ENCODE measurements at regions not wholly inside any gene's neighbourhood (a gene's known extent, or its start where the extent isn't known, plus 50 kb on each side); places are given as distances from the start of the nearest gene placed in this dataset.
"Not testable (repeated sequence)": the region's sequence is repeated elsewhere in the genome, so short reads cannot be mapped to it uniquely, and the experiment has no call there.

DNA sequence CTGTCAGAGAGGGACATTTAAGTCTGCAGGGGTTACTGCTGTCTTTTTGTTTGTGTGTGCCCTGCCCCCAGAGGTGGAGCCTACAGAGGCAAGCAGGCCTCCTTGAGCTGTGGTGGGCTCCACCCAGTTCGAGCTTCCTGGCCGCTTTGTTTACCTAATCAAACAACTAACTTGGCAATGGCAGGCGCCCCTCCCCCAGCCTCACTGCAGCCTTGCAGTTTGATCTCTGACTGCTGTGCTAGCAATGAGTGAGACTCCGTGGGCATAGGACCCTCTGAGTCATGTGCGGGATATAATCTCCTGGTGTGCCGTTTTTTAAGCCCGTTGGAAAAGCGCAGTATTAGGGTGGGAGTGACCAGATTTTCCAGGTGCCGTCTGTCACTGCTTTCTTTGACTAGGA is 216.8 kb upstream of the CDKN2B start:
- DNase-seq = not testable (repeated sequence)

DNA sequence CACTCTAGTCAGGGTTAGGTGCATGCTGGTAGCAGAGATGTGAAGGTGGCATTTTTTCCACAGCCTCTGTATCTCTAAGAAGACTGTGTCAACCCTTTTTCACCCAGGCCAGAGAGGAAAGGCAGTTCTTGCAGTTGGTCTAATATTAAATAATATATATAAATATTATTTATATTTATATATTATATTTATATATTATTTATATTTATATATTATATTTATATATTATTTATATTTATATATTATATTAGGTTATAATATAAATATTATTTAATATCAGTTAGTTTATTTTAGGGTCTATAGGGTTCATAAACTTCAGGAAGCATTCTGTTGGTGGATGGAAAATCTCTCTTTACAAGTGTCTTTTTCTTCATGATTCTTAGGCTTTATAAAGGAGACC is 218.6 kb upstream of the DMRTA1 start:
- no peak for DNase-seq

- peak in 1 of 2 experiments; percentile 7 for DNase-seq
These were observed 218.1 kb upstream of the DMRTA1 start for GRCh38 chr9:22228542-22228941.

DNA sequence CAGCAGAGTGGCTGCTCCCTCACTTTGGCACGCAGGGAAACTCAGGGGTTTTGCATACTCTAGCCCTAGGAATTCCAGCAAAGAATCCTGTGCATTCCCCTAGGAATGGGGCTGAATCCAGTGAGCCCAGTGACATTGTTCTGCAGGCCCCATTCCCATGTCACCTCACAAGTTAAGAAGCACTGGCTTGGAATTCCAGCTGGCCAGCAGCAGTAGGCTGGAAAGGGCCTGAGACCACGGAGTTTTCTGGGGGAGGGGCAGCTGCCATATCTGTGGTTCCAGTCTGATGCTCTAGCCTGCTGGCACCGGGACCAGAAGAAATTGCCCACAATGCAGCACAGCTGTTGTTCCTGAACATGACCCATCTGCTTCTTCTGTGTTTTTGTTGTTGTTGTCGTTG is 217.6 kb upstream of the DMRTA1 start:
- no peak for DNase-seq

DNA sequence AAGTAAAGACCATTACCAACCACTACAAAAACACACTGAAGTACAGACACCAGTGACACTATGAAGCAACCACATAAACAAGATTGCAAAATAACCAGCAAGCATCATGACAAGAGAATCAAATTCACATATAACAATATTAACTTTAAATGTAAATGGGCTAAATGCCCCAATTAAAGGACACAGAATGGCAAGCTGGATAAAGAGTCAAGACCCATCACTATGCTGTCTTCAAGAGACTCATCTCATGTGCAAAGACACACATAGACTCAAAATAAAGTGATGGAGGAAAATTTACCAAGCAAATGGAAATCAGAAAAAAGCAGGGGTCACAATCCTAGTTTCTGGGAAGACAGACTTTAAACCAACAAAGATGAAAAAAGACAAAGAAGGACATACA is 215.3 kb upstream of the DMRTA1 start:
- not testable (repeated sequence) for DNase-seq

GRCh38 chr9:22232971-22233370 is 213.7 kb upstream of the DMRTA1 start:
- DNase-seq = no peak

DNA sequence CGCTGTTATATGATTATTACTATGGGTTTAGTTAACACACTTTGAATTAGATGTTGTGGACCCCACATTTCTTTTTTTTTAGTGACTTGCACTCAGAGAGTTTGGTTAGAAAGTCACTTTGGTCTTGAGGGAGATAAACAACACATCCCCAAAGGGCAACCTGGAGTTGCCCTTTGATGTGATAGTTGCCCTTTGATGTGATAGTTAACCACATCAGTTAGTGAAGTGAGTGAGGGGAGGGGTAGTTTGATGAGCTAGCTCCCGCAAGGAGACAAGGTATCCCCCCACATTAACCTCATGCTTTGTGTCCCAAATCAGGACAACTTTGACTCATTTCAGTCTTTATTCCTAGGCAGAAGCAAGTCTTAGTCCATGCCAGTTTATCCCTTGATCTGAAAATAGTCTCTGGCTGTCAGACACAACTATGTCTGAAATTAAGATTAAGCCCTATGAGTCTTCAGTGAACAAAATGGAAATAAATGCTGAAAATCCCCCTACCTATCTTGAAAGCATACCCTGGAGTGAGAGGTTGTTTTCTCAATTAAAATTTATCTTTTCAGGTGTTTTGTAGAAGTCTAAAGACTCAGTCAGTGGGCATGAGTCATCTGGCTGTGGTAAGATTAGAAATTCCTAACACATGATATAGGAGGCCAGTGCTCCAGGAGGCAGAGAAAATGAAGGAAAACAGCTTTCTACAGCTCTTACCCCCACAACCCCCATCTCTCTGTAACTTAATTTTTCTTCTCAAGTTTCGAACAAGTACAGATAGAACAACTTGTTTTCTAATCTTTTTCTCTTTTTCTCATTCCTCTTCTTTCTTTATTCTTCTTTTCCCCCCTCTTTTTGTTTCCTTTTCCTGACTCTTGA is 208.9 kb upstream of the DMRTA1 start:
- no peak for DNase-seq

- DNase-seq = peak; percentile 16 to 18
These were observed 207.6 kb upstream of the DMRTA1 start for GRCh38 chr9:22238809-22239684.

- no peak for DNase-seq
These were observed 206.0 kb upstream of the DMRTA1 start for GRCh38 chr9:22240619-22241018.

- no peak for DNase-seq
These were observed 205.6 kb upstream of the DMRTA1 start for GRCh38 chr9:22241024-22241423.

GRCh38 chr9:22241611-22242010 is 205.0 kb upstream of the DMRTA1 start:
- DNase-seq = no peak

GRCh38 chr9:22244139-22245011 is 202.2 kb upstream of the DMRTA1 start:
- DNase-seq = peak; percentile 24 to 59

GRCh38 chr9:22255337-22255736 is 191.3 kb upstream of the DMRTA1 start:
- DNase-seq = no peak

GRCh38 chr9:22256381-22256780 is 190.2 kb upstream of the DMRTA1 start:
- DNase-seq = no peak

GRCh38 chr9:22257026-22257816 is 189.4 kb upstream of the DMRTA1 start:
- no peak for DNase-seq

GRCh38 chr9:22265038-22265437 is 181.6 kb upstream of the DMRTA1 start:
- no peak for DNase-seq

DNA sequence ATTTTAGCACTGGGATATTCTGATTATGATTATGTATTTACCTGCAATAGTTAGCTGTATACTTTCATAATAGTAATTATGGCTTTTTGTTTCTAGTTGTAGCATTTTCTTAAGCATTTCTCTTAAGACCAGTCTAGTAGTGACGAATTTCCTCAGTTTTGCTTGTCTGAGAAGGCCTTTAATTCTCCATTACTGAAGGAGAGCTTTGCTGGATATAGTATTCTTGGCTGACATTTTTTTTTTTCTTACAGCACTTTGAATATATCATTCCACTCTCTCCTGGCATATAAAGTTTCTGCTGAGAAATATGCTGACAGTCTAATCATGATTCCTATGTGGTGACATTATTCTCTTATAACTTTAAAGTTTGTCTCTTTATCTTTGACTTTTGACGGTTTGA is 181.1 kb upstream of the DMRTA1 start:
- no peak for DNase-seq

- DNase-seq = no peak
These were observed 172.1 kb upstream of the DMRTA1 start for GRCh38 chr9:22274477-22274876.

DNA sequence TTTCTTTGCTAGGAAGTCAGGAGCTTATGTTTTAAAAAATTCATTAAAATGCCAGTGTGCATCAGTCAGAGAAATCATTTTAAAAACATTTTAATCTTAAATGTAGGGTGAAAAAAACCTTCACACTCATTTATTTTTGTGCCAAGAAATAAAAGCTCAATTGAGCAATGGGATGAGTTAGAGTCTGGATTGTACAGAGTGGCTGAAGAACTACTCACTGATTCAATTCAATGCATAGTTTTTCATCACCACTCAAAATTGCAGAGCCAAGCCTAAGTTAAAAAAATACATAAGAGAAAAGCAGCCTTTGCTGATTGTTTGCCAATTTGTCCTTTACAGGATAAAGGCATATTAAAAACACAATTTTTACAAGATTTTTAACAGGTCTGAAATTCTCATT is 168.2 kb upstream of the DMRTA1 start:
- no peak for DNase-seq

GRCh38 chr9:22279636-22280035 is 167.0 kb upstream of the DMRTA1 start:
- DNase-seq = no peak

- peak in 1 of 2 experiments; percentile 76 for DNase-seq
These were observed 161.6 kb upstream of the DMRTA1 start for GRCh38 chr9:22285066-22285465.

DNA sequence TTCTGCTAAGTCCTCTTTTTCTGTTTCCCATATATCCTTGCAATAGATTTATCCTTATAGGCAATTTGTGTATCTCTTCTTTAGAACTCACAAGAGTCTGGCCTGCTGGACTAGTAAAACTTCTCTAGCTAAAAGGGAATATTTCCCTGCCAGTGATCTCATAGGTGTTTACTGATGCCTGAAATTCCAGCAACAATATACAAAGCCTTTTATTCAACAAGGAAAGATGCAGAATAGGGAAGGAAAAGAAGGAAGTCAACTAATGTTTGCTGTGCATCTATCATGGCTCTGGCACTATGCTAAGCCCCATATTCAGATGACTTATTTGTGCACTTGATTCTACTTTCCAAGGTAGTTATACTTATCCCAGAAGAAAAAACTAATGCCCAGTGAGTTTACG is 160.0 kb upstream of the DMRTA1 start:
- DNase-seq = no peak
